IMR-90 (cell line): ENCODE measurements at regions not wholly inside any gene's neighbourhood (a gene's known extent, or its start where the extent isn't known, plus 50 kb on each side); places are given as distances from the start of the nearest gene placed in this dataset.

ENCODE experiments used
- ATAC-seq: fragments of 200-7000 bp; cut with Tn5 transposase; 2 replicates; pipeline ENCODE4 v1.9.1; 2020; ENCODE audit warnings: low read depth, mild to moderate bottlenecking, moderate library complexity
- BruUV-seq: library from RNA; stranded (reverse); fragments of 400-500 nt; replicated peaks from 2 replicates; lab custom pipeline; 2021; lab: Mats Ljungman, UMichigan
- CTCF ChIA-PET: fragments of 300-600 bp; formaldehyde crosslinking; extraction: SDS; loops from one replicate; lab custom pipeline; 2021; ENCODE audit warnings: antibody characterized with exemption; lab: Yijun Ruan, JAX
- POLR2A ChIA-PET: fragments of 300-600 bp; sonication (Branson Sonifier 250); formaldehyde crosslinking; loops from one replicate; lab custom pipeline; 2022; ENCODE audit warnings: antibody characterized with exemption; ENCODE audit not compliant: unreplicated experiment; lab: Charles Lee
- DNase-seq: peaks from one replicate; pipeline ENCODE4 v3.0.0; 2013
- H2AFZ ChIP-seq: replicated peaks from 2 replicates; pipeline ENCODE3; 2013; ENCODE audit warnings: low read length, mild to moderate bottlenecking; ENCODE audit not compliant: poor library complexity
- H2AK5ac ChIP-seq: 2 replicates; pipeline ENCODE4 v1.6.1; 2013; ENCODE audit warnings: low read depth, low read length, inconsistent platforms
- H2AK9ac ChIP-seq: replicated peaks from 2 replicates; pipeline ENCODE3; 2013; ENCODE audit warnings: mild to moderate bottlenecking, low read depth, low read length, moderate library complexity; ENCODE audit not compliant: poor library complexity
- H2BK120ac ChIP-seq: 2 replicates; pipeline ENCODE4 v1.6.1; 2013; ENCODE audit warnings: low read depth, low read length, inconsistent platforms
- H2BK15ac ChIP-seq: 3 replicates; pipeline ENCODE4 v1.6.1; 2013; ENCODE audit warnings: low read depth, low read length, inconsistent platforms
- H2BK20ac ChIP-seq: 2 replicates; pipeline ENCODE4 v1.6.1; 2013; ENCODE audit warnings: low read depth, mild to moderate bottlenecking, inconsistent platforms, low read length, moderate library complexity
- H2BK5ac ChIP-seq: 2 replicates; pipeline ENCODE4 v1.6.1; 2013; ENCODE audit warnings: mild to moderate bottlenecking, low read depth, low read length, inconsistent platforms; ENCODE audit not compliant: poor library complexity, severe bottlenecking
- H3K14ac ChIP-seq: replicated peaks from 2 replicates; pipeline ENCODE4 v1.6.1; 2013; ENCODE audit warnings: low read depth, low read length, inconsistent platforms
- H3K18ac ChIP-seq: 2 replicates; pipeline ENCODE4 v1.6.1; 2013; ENCODE audit warnings: low read depth, low read length, control low read depth
- H3K23ac ChIP-seq: 2 replicates; pipeline ENCODE4 v1.6.1; 2013; ENCODE audit warnings: low read depth, low read length, inconsistent platforms
- H3K27ac ChIP-seq: 2 replicates; pipeline ENCODE4 v1.5.1; 2013; ENCODE audit warnings: mild to moderate bottlenecking, control low read depth, low read length; ENCODE audit not compliant: insufficient read depth
- H3K27me3 ChIP-seq: 2 replicates; pipeline ENCODE4 v1.6.1; 2013; ENCODE audit warnings: low read length; ENCODE audit not compliant: control insufficient read depth, insufficient read depth
- H3K36me3 ChIP-seq: 2 replicates; pipeline ENCODE4 v1.6.1; 2013; ENCODE audit warnings: low read length, mixed read lengths; ENCODE audit not compliant: control insufficient read depth, insufficient read depth
- H3K4ac ChIP-seq: 2 replicates; pipeline ENCODE4 v1.6.1; 2013; ENCODE audit warnings: low read depth, low read length, inconsistent platforms
- H3K4me1 ChIP-seq: 2 replicates; pipeline ENCODE4 v1.6.1; 2013; ENCODE audit warnings: low read length, mixed read lengths; ENCODE audit not compliant: control insufficient read depth, insufficient read depth
- H3K4me2 ChIP-seq: 2 replicates; pipeline ENCODE4 v1.6.1; 2013; ENCODE audit warnings: low read depth, mild to moderate bottlenecking, control low read depth, low read length, moderate library complexity
- H3K4me3 ChIP-seq: 2 replicates; pipeline ENCODE4 v1.5.1; 2013; ENCODE audit warnings: low read depth, mild to moderate bottlenecking, control low read depth, low read length, moderate library complexity; ENCODE audit not compliant: insufficient read depth
- H3K56ac ChIP-seq: 2 replicates; pipeline ENCODE4 v1.6.1; 2013; ENCODE audit warnings: low read length, inconsistent platforms; ENCODE audit not compliant: insufficient read depth; ENCODE audit errors: extremely low read depth
- H3K79me1 ChIP-seq, 2 experiments: 2 replicates each; pipeline ENCODE4 v1.6.1; 2013; ENCODE audit warnings: low read length in 2 of 2, inconsistent platforms in 1 of 2, low read depth in 1 of 2
- H3K9ac ChIP-seq: 2 replicates; pipeline ENCODE4 v1.6.1; 2013; ENCODE audit warnings: low read depth, low read length, control low read depth
- H3K9me1 ChIP-seq: 2 replicates; pipeline ENCODE4 v1.6.1; 2013; ENCODE audit warnings: low read length, inconsistent platforms; ENCODE audit not compliant: insufficient read depth
- H3K9me3 ChIP-seq: 2 replicates; pipeline ENCODE4 v1.6.1; 2013; ENCODE audit warnings: low read length; ENCODE audit not compliant: control insufficient read depth, insufficient read depth
- H4K20me1 ChIP-seq: 2 replicates; pipeline ENCODE4 v1.6.1; 2013; ENCODE audit warnings: low read length, inconsistent platforms; ENCODE audit not compliant: insufficient read depth
- H4K5ac ChIP-seq: 2 replicates; pipeline ENCODE4 v1.6.1; 2013; ENCODE audit warnings: mild to moderate bottlenecking, low read depth, low read length, control low read depth
- H4K8ac ChIP-seq, 2 experiments: 2 replicates each; pipeline ENCODE4 v1.6.1; 2013; ENCODE audit warnings: low read depth in 2 of 2, low read length in 2 of 2, control low read depth in 1 of 2, inconsistent platforms in 1 of 2
- H4K91ac ChIP-seq: 2 replicates; pipeline ENCODE4 v1.6.1; 2013; ENCODE audit warnings: low read depth, low read length, inconsistent platforms; ENCODE audit not compliant: insufficient read depth
- BHLHE40 ChIP-seq: fragments of 150-350 bp; IDR thresholded peaks from 2 replicates; pipeline ENCODE4 v1.6.1; 2016; ENCODE audit warnings: mild to moderate bottlenecking, low read depth, low read length
- CEBPB ChIP-seq: IDR thresholded peaks from 2 replicates; pipeline ENCODE4 v1.6.1; 2012; ENCODE audit warnings: low read depth, low read length, improper control_type of control experiment
- CHD1 ChIP-seq: IDR thresholded peaks from 2 replicates; pipeline ENCODE4 v1.6.1; 2012; ENCODE audit warnings: low read depth, low read length, improper control_type of control experiment
- FOS ChIP-seq: fragments of 150-350 bp; IDR thresholded peaks from 2 replicates; pipeline ENCODE4 v1.6.1; 2016; ENCODE audit warnings: low read depth, low read length
- MAFK ChIP-seq: IDR thresholded peaks from 2 replicates; pipeline ENCODE4 v1.6.1; 2012; ENCODE audit warnings: low read depth, low read length, improper control_type of control experiment
- MAZ ChIP-seq: IDR thresholded peaks from 2 replicates; pipeline ENCODE4 v1.6.1; 2012; ENCODE audit warnings: low read depth, mild to moderate bottlenecking, low read length, improper control_type of control experiment, moderate library complexity, borderline replicate concordance
- MXI1 ChIP-seq: IDR thresholded peaks from 2 replicates; pipeline ENCODE4 v1.6.1; 2012; ENCODE audit warnings: low read depth, mild to moderate bottlenecking, low read length, moderate library complexity, borderline replicate concordance
- NFE2L2 ChIP-seq: fragments of 150-350 bp; IDR thresholded peaks from 2 replicates; pipeline ENCODE4 v1.6.1; 2016; ENCODE audit warnings: low read depth, mild to moderate bottlenecking, low read length
- POLR2A ChIP-seq: IDR thresholded peaks from 2 replicates; pipeline ENCODE4 v1.6.1; 2012; ENCODE audit warnings: mild to moderate bottlenecking, low read depth, low read length
- RAD21 ChIP-seq: IDR thresholded peaks from 2 replicates; pipeline ENCODE4 v1.6.1; 2012; ENCODE audit warnings: low read length, improper control_type of control experiment
- RCOR1 ChIP-seq: IDR thresholded peaks from 2 replicates; pipeline ENCODE4 v1.6.1; 2012; ENCODE audit warnings: mild to moderate bottlenecking, low read length, improper control_type of control experiment; ENCODE audit not compliant: insufficient replicate concordance
- RFX5 ChIP-seq: IDR thresholded peaks from 2 replicates; pipeline ENCODE4 v1.8.0; 2012; ENCODE audit warnings: low read depth, mild to moderate bottlenecking, low read length, moderate library complexity
- SMC3 ChIP-seq: fragments of 150-350 bp; IDR thresholded peaks from 2 replicates; pipeline ENCODE4 v1.6.1; 2016; ENCODE audit warnings: low read depth, mild to moderate bottlenecking, antibody characterized with exemption, low read length, moderate library complexity
- WGBS, 2 experiments: methylation state at CpG; one replicate each; pipeline versions ENCODE4 v1.1.5 to v1.1.7; 2013; ENCODE audit warnings: missing lambda C conversion rate in 2 of 2; ENCODE audit not compliant: insufficient read length in 1 of 2; ENCODE audit errors: extremely low coverage in 2 of 2; 5-methylcytosine and 5-hydroxymethylcytosine counted together
- dilution Hi-C: fragments of 300-500 bp; cut with HindIII; formaldehyde crosslinking; loops from one replicate; pipeline ENCODE4 v1.14.3; 2018; ENCODE audit warnings: low sequenced_read_pairs; ENCODE audit not compliant: unreplicated experiment
- in situ Hi-C: fragments of 300-500 bp; cut with MboI; formaldehyde crosslinking; loops from 3 replicates; pipeline ENCODE4 v1.14.3; 2019; ENCODE audit warnings: low sequenced_read_pairs, inconsistent platforms, mixed read lengths
- intact Hi-C: fragments of 100-400 bp; cut with micrococcal nuclease; formaldehyde crosslinking; loops from 2 replicates; pipeline ENCODE4 v1.10.0; 2022
- TF ChIP-seq, protein P1 (sequence below): fragments of 150-350 bp; IDR thresholded peaks from 2 replicates; pipeline ENCODE4 v1.6.1; 2017; ENCODE audit warnings: mild to moderate bottlenecking, antibody characterized with exemption, low read length, low read depth
- TF ChIP-seq, protein P2 (sequence below): conservative IDR thresholded peaks from 2 replicates; pipeline ENCODE4 v1.5.1; 2012; ENCODE audit warnings: mild to moderate bottlenecking, low read depth, low read length, improper control_type of control experiment
- TF ChIP-seq, protein P3 (sequence below): fragments of 150-350 bp; IDR thresholded peaks from 2 replicates; pipeline ENCODE4 v1.6.1; 2016; ENCODE audit warnings: low read depth, mild to moderate bottlenecking, low read length, moderate library complexity, borderline replicate concordance

DNA sequence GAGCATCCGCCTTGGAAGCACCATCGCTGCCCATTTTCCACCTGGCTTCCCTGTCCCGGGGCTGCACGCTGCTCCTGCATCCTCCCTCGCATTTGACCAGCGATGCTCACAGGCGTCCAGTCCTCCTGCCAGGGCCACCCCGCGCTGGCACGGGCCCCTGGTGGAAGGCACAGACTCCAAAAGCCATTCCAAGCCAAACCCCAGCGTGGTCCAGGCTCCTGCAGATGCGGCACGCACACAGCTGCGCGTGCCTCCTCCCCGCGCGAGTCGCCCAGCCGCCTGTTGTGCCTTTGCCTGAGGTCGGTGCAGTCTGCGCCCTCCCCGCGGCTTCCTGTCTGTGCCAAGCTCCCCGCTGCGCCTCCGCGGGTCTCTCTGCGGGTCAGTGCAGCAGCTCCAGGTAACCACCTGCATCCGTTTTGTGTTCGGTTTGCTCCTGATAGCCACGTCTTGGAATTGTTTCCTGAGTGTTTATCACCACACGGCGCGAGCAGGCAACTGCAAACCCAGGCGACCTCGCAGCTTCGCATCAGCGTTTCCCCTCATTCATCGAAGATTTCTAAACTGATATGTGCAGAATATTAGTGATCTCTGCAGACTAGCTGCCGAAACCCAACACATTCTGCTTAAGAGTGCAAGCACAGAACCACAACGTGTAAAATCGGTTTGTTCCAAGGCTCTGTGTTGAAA lies 65.2 kb upstream of the SALL3 start:
- H2AFZ ChIP-seq = no peak overlapping the region
- no peak overlapping the region for H2BK15ac ChIP-seq
- no peak overlapping the region for H2BK20ac ChIP-seq
- H2AK9ac ChIP-seq = no peak overlapping the region
- no peak overlapping the region for H3K9ac ChIP-seq
- ChIA-PET CTCF (no interaction called here), POLR2A (no interaction called here)
- intact Hi-C loops = no loop called here
- no peaks in the 10 kb centered on the region for H3K79me1 ChIP-seq
- no peak overlapping the region for H3K56ac ChIP-seq
- H3K36me3 ChIP-seq = no peaks in the 10 kb centered on the region
- no peak overlapping the region for H4K5ac ChIP-seq
- DNase-seq (no peak), ATAC-seq (no peak)
- H3K14ac ChIP-seq = no peak overlapping the region
- H2BK5ac ChIP-seq = no peak overlapping the region
- TF ChIP-seq MAFK (no peak), FOS (no peak), RCOR1 (no peak), MXI1 (no peak), SMC3 (no peak), CHD1 (no peak), BHLHE40 (no peak), NFE2L2 (no peak), CEBPB (no peak), RAD21 (no peak), MAZ (no peak), POLR2A (no peak), RFX5 (no peak)
- TF ChIP-seq, protein P1, sequence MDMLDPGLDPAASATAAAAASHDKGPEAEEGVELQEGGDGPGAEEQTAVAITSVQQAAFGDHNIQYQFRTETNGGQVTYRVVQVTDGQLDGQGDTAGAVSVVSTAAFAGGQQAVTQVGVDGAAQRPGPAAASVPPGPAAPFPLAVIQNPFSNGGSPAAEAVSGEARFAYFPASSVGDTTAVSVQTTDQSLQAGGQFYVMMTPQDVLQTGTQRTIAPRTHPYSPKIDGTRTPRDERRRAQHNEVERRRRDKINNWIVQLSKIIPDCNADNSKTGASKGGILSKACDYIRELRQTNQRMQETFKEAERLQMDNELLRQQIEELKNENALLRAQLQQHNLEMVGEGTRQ = no peak
- TF ChIP-seq, protein P2, sequence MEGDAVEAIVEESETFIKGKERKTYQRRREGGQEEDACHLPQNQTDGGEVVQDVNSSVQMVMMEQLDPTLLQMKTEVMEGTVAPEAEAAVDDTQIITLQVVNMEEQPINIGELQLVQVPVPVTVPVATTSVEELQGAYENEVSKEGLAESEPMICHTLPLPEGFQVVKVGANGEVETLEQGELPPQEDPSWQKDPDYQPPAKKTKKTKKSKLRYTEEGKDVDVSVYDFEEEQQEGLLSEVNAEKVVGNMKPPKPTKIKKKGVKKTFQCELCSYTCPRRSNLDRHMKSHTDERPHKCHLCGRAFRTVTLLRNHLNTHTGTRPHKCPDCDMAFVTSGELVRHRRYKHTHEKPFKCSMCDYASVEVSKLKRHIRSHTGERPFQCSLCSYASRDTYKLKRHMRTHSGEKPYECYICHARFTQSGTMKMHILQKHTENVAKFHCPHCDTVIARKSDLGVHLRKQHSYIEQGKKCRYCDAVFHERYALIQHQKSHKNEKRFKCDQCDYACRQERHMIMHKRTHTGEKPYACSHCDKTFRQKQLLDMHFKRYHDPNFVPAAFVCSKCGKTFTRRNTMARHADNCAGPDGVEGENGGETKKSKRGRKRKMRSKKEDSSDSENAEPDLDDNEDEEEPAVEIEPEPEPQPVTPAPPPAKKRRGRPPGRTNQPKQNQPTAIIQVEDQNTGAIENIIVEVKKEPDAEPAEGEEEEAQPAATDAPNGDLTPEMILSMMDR = no peak
- TF ChIP-seq, protein P3, sequence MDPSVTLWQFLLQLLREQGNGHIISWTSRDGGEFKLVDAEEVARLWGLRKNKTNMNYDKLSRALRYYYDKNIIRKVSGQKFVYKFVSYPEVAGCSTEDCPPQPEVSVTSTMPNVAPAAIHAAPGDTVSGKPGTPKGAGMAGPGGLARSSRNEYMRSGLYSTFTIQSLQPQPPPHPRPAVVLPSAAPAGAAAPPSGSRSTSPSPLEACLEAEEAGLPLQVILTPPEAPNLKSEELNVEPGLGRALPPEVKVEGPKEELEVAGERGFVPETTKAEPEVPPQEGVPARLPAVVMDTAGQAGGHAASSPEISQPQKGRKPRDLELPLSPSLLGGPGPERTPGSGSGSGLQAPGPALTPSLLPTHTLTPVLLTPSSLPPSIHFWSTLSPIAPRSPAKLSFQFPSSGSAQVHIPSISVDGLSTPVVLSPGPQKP = no peak
- H3K18ac ChIP-seq = no peak overlapping the region
- no peak overlapping the region for H2BK120ac ChIP-seq
- no peaks in the 10 kb centered on the region for H4K20me1 ChIP-seq
- H4K91ac ChIP-seq = no peak overlapping the region
- H3K4me3 ChIP-seq = no peak overlapping the region
- in situ Hi-C loops = no loop called here
- H3K4ac ChIP-seq = no peak overlapping the region
- BruUV-seq = no TSS peak
- dilution Hi-C loops = no loop called here
- H3K23ac ChIP-seq = no peak overlapping the region
- H3K4me2 ChIP-seq = no peak overlapping the region
- no peaks in the 10 kb centered on the region for H3K9me1 ChIP-seq
- 55% methylated on average over 25 of the region's 43 CpGs; no CpG with 5 or more reads in 1 of the 2 experiments for WGBS, 2 experiments
- H3K4me1 ChIP-seq = no peaks in the 10 kb centered on the region
- no peak overlapping the region for H3K27ac ChIP-seq
- H3K27me3 ChIP-seq = no peaks in the 10 kb centered on the region
- peaks cover 34% of the 10 kb centered on the region for H3K9me3 ChIP-seq
- H2AK5ac ChIP-seq = no peak overlapping the region
- H4K8ac ChIP-seq = no peak overlapping the region
